Pancreas (tissue), 10 donors: ENCODE measurements at regions not wholly inside any gene's neighbourhood (a gene's known extent, or its start where the extent isn't known, plus 50 kb on each side); places are given as distances from the start of the nearest gene placed in this dataset.

Source experiments
- ATAC-seq, 4 donors: fragments of 200-7000 bp; cut with Tn5 transposase; one replicate each; pipeline versions ENCODE4 v1.8.0 to v1.9.1; 2020; ENCODE audit warnings: mild to moderate bottlenecking in 4 of 4, moderate library complexity in 4 of 4
- DNase-seq, 6 donors: peaks; one replicate each; pipeline ENCODE4 v3.0.0-alpha.2; 2020
- FAIRE-seq: peaks from 2 replicates; lab custom pipeline; 2012; peaks lifted over from hg19 to GRCh38; lab: Jason Lieb, UNC
- H3K27ac ChIP-seq, 4 donors: fragments of 200-600 bp; sonication (generic); 1 replicate in 3 of 4; 2 replicates in 1 of 4; pipeline versions ENCODE4 v1.5.0 to v1.8.0; 2020
- H3K27me3 ChIP-seq, 4 donors: fragments of 200-600 bp; one replicate each; pipeline ENCODE4 v1.8.0; 2021
- H3K36me3 ChIP-seq, 3 donors: fragments of 200-600 bp; sonication (generic) in 1 of 3; one replicate each; pipeline versions ENCODE4 v1.5.0 to v1.8.0; 2020 to 2021
- H3K4me1 ChIP-seq, 3 donors: fragments of 200-600 bp; one replicate each; pipeline ENCODE4 v1.8.0; 2021
- H3K4me3 ChIP-seq, 4 donors: fragments of 200-600 bp; sonication (generic) in 2 of 4; one replicate each; pipeline versions ENCODE4 v1.5.0 to v1.8.0; 2020 to 2021
- H3K9me3 ChIP-seq, 4 donors: fragments of 200-600 bp; one replicate each; pipeline ENCODE4 v1.8.0; 2021
- CTCF ChIP-seq, 4 donors: fragments of 200-600 bp; sonication (generic) in 3 of 4; IDR thresholded peaks; one replicate each; pipeline versions ENCODE4 v1.5.0 to v1.8.0; 2021; ENCODE audit warnings: antibody characterized with exemption in 4 of 4
- WGBS, 2 donors: extraction: QIAGEN DNeasy Blood & Tissue Kit; methylation state at CpG; one replicate each; pipeline ENCODE4 v1.1.7; 2013; 5-methylcytosine and 5-hydroxymethylcytosine counted together
- intact Hi-C, 3 donors: fragments of 100-400 bp; cut with DNase I; formaldehyde crosslinking; loops; one replicate each; pipeline versions ENCODE4 v1.11.1 to v1.14.2; 2022
- donor health status: healthy with polysubstance abuse.
- donor health status: DM: no; HTN: no; CAD: no; lungs with moderate emphysema.
- donor health status: DM: no; HTN: no; CAD: no.
- donor health status: control.
- donor health status: control.
- donor health status: Bipolar disorder and iron deficiency.
- donor health status: DM: yes; HTN: yes; CAD: no.
- donor health status: DM: no; HTN: no; CAD: no.
- donor health status: DM: no; HTN: no; CAD: no.
- donor health status: DM: yes; HTN: yes; CAD: no.

DNA sequence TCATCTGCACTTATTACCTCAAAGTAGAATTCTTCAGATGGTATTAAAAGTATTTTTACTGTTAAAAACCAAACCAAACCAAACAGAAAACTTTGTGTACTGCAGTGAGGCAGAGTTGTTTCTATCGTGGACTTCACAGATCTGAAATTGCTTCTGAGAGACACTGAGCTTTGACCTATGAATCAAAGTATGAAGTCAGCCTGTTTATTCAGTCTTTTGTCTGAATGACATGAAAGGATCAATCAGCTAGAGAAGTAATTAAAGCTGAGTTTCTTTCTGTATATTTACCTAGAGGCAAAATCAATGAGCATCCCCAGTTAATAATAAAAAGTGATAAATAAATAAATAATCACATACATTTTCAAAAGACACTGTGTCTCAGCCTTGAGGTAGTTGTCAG lies 2121.0 kb downstream of the PCDH7 start:
- Histone ChIP-seq H3K9me3 (no peaks in the 10 kb centered on the region), H3K36me3 (no peaks in the 10 kb centered on the region), H3K4me1 (no peaks in the 10 kb centered on the region), H3K27me3 (no peaks in the 10 kb centered on the region), H3K4me3 (no peak overlapping the region), H3K27ac (no peak overlapping the region)
- WGBS, 2 donors = 6 to 13% methylated on average over 1 of the region's 1 CpG
- DNase-seq (no peak), ATAC-seq (no peak), FAIRE-seq (no peak)
- TF ChIP-seq CTCF (IDR thresholded peaks at IDR 0.05) = no peak
- intact Hi-C loops = no loop called here

GRCh38 chr4:32847461-32847860 lies 2127.3 kb downstream of the PCDH7 start:
- ATAC-seq (no peak), DNase-seq (no peak), FAIRE-seq (no peak)
- no peak overlapping the region for H3K4me3 ChIP-seq
- 42 to 47% methylated on average over 3 of the region's 3 CpGs for WGBS, 2 donors
- H3K36me3 ChIP-seq = no peaks in the 10 kb centered on the region
- H3K27me3 ChIP-seq = no peaks in the 10 kb centered on the region
- no peak for TF ChIP-seq CTCF (IDR thresholded peaks at IDR 0.05)
- no peaks in the 10 kb centered on the region for H3K4me1 ChIP-seq
- intact Hi-C loops = no loop called here
- no peaks in the 10 kb centered on the region for H3K9me3 ChIP-seq
- H3K27ac ChIP-seq = no peak overlapping the region

DNA sequence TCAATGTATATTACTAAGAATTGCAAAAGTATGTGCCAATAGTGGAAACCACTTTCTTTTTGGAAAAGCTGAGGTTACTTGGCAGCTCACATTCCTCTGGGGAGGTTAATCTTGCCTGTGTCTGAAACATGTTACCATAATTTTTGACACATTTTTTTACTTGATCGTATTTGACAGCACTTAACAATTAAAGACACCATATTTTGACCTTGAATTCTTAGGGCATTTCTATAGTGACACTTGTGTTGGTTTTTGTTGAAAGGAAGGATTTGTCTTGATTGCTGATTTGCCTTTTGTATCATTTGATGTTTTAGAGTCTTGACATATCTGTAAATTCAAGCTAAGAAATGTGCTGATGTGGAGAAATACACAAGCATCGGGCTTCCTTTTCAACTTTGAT lies 2135.5 kb downstream of the PCDH7 start:
- FAIRE-seq = no peak
- WGBS, 2 donors = 59 to 68% methylated on average over 2 of the region's 2 CpGs
- no peak overlapping the region for H3K27ac ChIP-seq

DNA sequence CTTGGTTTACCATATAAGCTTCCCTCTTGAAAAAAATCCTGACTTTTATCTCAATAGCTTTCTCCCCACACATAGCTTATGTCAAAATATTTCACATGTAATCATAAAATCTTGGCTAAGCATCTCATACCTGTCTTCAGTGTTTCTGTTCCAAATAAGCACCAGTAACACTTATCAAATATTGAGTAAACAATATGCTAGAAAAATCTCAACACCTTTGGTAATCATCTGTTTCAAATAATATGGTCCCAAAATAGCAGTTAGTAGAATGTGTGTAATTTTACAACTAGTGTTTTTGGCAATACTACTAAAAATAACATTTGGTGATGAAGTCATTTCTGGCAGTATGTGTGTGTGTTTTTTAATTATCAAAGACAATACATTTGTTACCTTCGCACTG lies 2138.2 kb downstream of the PCDH7 start:
- intact Hi-C loops = no loop called here
- FAIRE-seq (no peak), ATAC-seq (no peak), DNase-seq (no peak)
- Histone ChIP-seq H3K27me3 (no peaks in the 10 kb centered on the region), H3K4me3 (no peak overlapping the region), H3K4me1 (no peaks in the 10 kb centered on the region), H3K9me3 (no peaks in the 10 kb centered on the region), H3K27ac (no peak overlapping the region), H3K36me3 (no peaks in the 10 kb centered on the region)
- 68 to 75% methylated on average over 1 of the region's 1 CpG for WGBS, 2 donors
- no peak for TF ChIP-seq CTCF (IDR thresholded peaks at IDR 0.05)

More for the DNA sequence above, 2135.5 kb downstream of the PCDH7 start:
- Histone ChIP-seq H3K9me3 (no peaks in the 10 kb centered on the region), H3K27me3 (no peaks in the 10 kb centered on the region), H3K36me3 (no peaks in the 10 kb centered on the region), H3K4me1 (no peaks in the 10 kb centered on the region), H3K4me3 (no peak overlapping the region)
- TF ChIP-seq CTCF (IDR thresholded peaks at IDR 0.05) = no peak
- ATAC-seq (no peak), DNase-seq (no peak)
- intact Hi-C loops = no loop called here

DNA sequence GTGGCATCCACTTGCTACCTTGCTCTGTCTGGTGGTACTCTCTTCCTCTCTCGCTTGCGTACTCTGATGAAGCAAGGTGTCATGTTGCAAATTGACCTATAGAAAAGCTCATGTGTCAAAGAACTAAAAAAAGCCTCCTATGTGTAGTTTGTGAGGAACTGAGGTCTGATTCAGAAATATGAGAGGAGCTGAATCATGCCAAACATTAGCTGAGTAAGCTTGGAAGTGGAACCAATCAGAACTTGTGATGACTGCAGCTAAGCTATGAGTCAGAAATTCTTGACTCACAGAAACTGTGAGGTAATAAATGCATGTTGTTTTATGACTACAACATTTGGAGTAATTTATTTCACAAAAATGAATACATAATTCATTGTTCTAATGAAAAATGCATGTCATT lies 2138.8 kb downstream of the PCDH7 start:
- WGBS, 2 donors = 65 to 73% methylated on average over 2 of the region's 2 CpGs
- no peak for ATAC-seq
- Histone ChIP-seq H3K27ac (no peak overlapping the region), H3K27me3 (no peaks in the 10 kb centered on the region), H3K4me3 (no peak overlapping the region), H3K9me3 (no peaks in the 10 kb centered on the region), H3K36me3 (no peaks in the 10 kb centered on the region), H3K4me1 (no peaks in the 10 kb centered on the region)
- no peak for FAIRE-seq
- DNase-seq = no peak
- intact Hi-C loops = no loop called here
- no peak for TF ChIP-seq CTCF (IDR thresholded peaks at IDR 0.05)
